ACHN (cell line): ENCODE measurements at regions not wholly inside any gene's neighbourhood (a gene's known extent, or its start where the extent isn't known, plus 50 kb on each side); places are given as distances from the start of the nearest gene placed in this dataset.

Source experiments
- DNase-seq: peaks from one replicate; pipeline ENCODE4 v3.0.0-alpha.2; 2015
- in situ Hi-C: cut with HindIII; loops from 2 replicates; pipeline ENCODE4 v1.10.0; 2017; ENCODE audit warnings: low sequenced_read_pairs, low pct_ligation_motif_present, low pct_unique_long_range_greater_than_20kb

- DNase-seq: no peak
- in situ Hi-C loops: no loop called here
Observed at GRCh38 chr1:87686136-87686495, 357.4 kb downstream of the LMO4 start.

GRCh38 chr1:87686671-87687070, 358.0 kb downstream of the LMO4 start:
- no peak for DNase-seq
- in situ Hi-C loops: no loop called here

GRCh38 chr1:87688136-87688535, 359.5 kb downstream of the LMO4 start:
- no peak for DNase-seq
- in situ Hi-C loops: no loop called here

GRCh38 chr1:87689487-87689886, 360.8 kb downstream of the LMO4 start:
- DNase-seq: no peak
- in situ Hi-C loops: no loop called here

GRCh38 chr1:87696483-87696882, 367.8 kb downstream of the LMO4 start:
- no peak for DNase-seq
- in situ Hi-C loops: no loop called here

GRCh38 chr1:87702455-87702854, 373.8 kb downstream of the LMO4 start:
- no peak for DNase-seq
- in situ Hi-C loops: no loop called here

- DNase-seq: no peak
- in situ Hi-C loops: no loop called here
Observed at GRCh38 chr1:87705233-87705632, 376.6 kb downstream of the LMO4 start.

- in situ Hi-C loops: no loop called here
Observed at GRCh38 chr1:87706203-87706602, 377.5 kb downstream of the LMO4 start.

GRCh38 chr1:87706779-87707228, 378.1 kb downstream of the LMO4 start:
- no peak for DNase-seq

More at GRCh38 chr1:87706203-87706602, 377.5 kb downstream of the LMO4 start:
- no peak for DNase-seq

GRCh38 chr1:87707411-87707810, 378.7 kb downstream of the LMO4 start:
- in situ Hi-C loops: no loop called here
- DNase-seq: no peak

More at GRCh38 chr1:87706779-87707228, 378.1 kb downstream of the LMO4 start:
- in situ Hi-C loops: no loop called here

- in situ Hi-C loops: no loop called here
- DNase-seq: no peak
Observed at GRCh38 chr1:87712261-87713010, 383.8 kb downstream of the LMO4 start.

GRCh38 chr1:87714278-87714677, 385.6 kb downstream of the LMO4 start:
- in situ Hi-C loops: no loop called here
- no peak for DNase-seq

- in situ Hi-C loops: no loop called here
Observed at GRCh38 chr1:87715052-87715451, 386.4 kb downstream of the LMO4 start.

GRCh38 chr1:87715471-87715870, 386.8 kb downstream of the LMO4 start:
- DNase-seq: no peak
- in situ Hi-C loops: no loop called here

More at GRCh38 chr1:87715052-87715451, 386.4 kb downstream of the LMO4 start:
- no peak for DNase-seq

- DNase-seq: no peak
Observed at GRCh38 chr1:87717157-87717670, 388.5 kb downstream of the LMO4 start.

GRCh38 chr1:87718241-87718950, 389.7 kb downstream of the LMO4 start:
- in situ Hi-C loops: no loop called here
- no peak for DNase-seq

More at GRCh38 chr1:87717157-87717670, 388.5 kb downstream of the LMO4 start:
- in situ Hi-C loops: no loop called here

GRCh38 chr1:87719658-87720057, 391.0 kb downstream of the LMO4 start:
- in situ Hi-C loops: no loop called here
- no peak for DNase-seq

- in situ Hi-C loops: no loop called here
- no peak for DNase-seq
Observed at GRCh38 chr1:87720561-87720960, 391.9 kb downstream of the LMO4 start.

GRCh38 chr1:87723193-87723592, 394.5 kb downstream of the LMO4 start:
- in situ Hi-C loops: no loop called here
- no peak for DNase-seq

GRCh38 chr1:87728169-87728568, 399.5 kb downstream of the LMO4 start:
- in situ Hi-C loops: no loop called here
- DNase-seq: no peak
